PFSK-1 (cell line): ENCODE measurements at regions not wholly inside any gene's neighbourhood (a gene's known extent, or its start where the extent isn't known, plus 50 kb on each side); places are given as distances from the start of the nearest gene placed in this dataset.

Experiments
- FOXP2 ChIP-seq: optimal IDR thresholded peaks from 2 replicates; pipeline ENCODE3; 2011; ENCODE audit warnings: borderline replicate concordance, control low read depth, inconsistent platforms; ENCODE audit not compliant: insufficient read depth; ENCODE audit errors: extremely low read length, extremely low read depth
- POLR2AphosphoS5 ChIP-seq: IDR thresholded peaks from 2 replicates; pipeline ENCODE4 v1.6.1; 2012; ENCODE audit warnings: low read depth, mild to moderate bottlenecking, control low read depth, low read length, moderate library complexity
- SIN3A ChIP-seq: IDR thresholded peaks from 2 replicates; pipeline ENCODE4 v1.6.1; 2012; ENCODE audit warnings: mild to moderate bottlenecking, low read length, moderate library complexity, borderline replicate concordance; ENCODE audit not compliant: insufficient read depth
- TAF1 ChIP-seq: IDR thresholded peaks from 2 replicates; pipeline ENCODE4 v1.6.1; 2012; ENCODE audit warnings: low read length, control low read depth, borderline replicate concordance; ENCODE audit not compliant: insufficient read depth
- TF ChIP-seq, protein P1 (sequence below), 2 experiments: IDR thresholded peaks; 2 replicates each; pipeline versions ENCODE4 v1.6.1 to v1.8.0; 2011 to 2012; ENCODE audit warnings: low read depth in 2 of 2, low read length in 2 of 2, control low read depth in 1 of 2, inconsistent platforms in 1 of 2, mild to moderate bottlenecking in 1 of 2, moderate library complexity in 1 of 2; ENCODE audit not compliant: insufficient read depth in 1 of 2

DNA sequence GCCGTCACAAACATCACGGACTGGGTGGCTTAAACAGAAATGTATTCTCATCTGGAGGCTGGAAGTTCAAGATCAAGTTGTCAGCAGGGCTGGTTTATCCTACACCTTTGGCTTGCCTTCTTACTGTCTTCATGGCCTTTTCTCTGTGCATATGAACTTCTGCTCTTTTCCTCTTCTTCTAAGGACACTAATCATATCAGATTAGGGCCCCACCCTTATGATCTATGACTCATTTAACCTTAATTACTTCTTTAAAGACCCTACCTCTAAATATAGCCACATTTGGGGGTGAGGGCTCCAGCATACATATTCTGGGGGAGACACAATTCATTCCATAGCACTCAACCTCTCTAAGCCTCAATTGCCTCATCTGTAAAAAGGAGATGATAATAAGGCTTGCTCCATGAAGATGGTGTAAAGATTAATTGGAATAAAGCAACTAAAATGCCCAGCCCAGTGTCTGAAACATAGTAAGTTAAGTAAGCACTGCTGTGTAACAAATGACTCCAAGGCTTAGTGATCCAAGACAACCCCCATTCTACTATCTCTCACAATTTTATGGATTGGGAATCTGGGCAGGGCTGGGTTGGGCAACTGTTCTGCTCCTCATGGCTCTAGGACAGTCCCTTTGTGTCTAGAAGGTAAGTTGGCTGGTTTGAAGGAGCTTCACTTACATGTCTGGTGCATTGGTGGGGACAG is 119.8 kb downstream of the BANF2 start:
- TF ChIP-seq POLR2AphosphoS5 (no peak), SIN3A (no peak), FOXP2 (no peak), TAF1 (no peak)
- TF ChIP-seq, protein P1, sequence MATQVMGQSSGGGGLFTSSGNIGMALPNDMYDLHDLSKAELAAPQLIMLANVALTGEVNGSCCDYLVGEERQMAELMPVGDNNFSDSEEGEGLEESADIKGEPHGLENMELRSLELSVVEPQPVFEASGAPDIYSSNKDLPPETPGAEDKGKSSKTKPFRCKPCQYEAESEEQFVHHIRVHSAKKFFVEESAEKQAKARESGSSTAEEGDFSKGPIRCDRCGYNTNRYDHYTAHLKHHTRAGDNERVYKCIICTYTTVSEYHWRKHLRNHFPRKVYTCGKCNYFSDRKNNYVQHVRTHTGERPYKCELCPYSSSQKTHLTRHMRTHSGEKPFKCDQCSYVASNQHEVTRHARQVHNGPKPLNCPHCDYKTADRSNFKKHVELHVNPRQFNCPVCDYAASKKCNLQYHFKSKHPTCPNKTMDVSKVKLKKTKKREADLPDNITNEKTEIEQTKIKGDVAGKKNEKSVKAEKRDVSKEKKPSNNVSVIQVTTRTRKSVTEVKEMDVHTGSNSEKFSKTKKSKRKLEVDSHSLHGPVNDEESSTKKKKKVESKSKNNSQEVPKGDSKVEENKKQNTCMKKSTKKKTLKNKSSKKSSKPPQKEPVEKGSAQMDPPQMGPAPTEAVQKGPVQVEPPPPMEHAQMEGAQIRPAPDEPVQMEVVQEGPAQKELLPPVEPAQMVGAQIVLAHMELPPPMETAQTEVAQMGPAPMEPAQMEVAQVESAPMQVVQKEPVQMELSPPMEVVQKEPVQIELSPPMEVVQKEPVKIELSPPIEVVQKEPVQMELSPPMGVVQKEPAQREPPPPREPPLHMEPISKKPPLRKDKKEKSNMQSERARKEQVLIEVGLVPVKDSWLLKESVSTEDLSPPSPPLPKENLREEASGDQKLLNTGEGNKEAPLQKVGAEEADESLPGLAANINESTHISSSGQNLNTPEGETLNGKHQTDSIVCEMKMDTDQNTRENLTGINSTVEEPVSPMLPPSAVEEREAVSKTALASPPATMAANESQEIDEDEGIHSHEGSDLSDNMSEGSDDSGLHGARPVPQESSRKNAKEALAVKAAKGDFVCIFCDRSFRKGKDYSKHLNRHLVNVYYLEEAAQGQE (IDR thresholded peaks at IDR 0.05; ENCODE audit: insufficient read depth in 1 of 2, low read depth in 2 of 2, low read length in 2 of 2): no peak

DNA sequence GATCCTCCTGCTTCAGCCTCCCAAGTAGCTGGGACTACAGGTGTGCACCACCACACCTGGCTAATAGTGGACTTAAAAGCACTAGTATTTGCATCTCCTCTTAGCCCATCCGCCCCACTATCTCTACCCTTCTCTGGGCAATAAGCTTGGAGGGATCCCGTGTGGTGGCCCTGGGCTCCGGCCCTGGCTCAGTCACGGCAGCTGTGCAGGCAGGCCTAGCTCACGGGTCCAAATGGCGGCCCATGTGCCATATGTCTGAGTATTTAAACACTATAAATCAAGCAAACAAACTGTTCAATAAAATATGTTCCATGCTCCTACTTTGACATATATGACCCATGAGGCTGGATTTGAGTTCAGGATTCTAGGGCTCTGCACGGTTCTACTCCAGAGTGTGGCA is 118.4 kb downstream of the BANF2 start:
- TF ChIP-seq TAF1: no peak

DNA sequence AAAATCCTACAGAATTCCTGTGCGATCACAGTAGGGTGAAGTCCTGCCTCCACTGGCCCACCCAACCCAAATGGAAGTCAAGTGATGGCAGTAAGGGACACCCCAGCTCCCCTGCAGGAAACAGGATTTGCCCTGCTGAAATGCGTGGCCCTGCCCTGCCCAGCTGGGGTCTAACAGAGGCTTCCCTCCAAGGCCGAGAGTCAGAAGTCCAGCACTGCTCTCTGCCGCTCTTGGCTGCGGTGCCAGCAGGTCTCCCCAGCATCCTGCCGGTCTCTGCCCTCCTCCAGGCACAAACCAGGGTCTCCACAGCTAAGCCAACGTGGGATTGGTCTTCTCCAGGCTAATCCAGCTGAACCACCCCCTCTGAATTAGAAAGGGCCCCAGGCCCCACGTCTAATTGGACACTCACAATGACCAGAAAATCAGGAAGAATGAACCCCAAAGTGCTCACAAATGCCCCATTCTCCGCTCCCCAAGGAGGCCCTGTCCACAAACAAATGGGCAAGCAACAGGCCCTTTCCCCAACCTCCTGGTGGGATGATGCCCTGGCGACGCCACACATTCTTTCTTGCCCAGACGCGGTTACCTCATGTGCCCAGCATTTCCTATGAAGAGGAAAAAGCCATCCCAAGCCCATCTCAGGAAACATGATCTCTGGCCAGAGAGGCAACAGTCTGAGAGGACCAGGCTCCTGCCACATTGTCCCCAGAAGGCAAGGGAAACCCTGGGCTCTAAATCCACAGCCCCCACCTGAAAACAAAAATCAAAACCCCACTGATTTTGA is 117.2 kb downstream of the BANF2 start:
- TF ChIP-seq POLR2AphosphoS5 (no peak), TAF1 (no peak), FOXP2 (no peak), SIN3A (no peak)
- TF ChIP-seq, protein P1 (IDR thresholded peaks at IDR 0.05; ENCODE audit: insufficient read depth in 1 of 2, low read depth in 2 of 2, low read length in 2 of 2): no peak

- TF ChIP-seq, protein P1 (IDR thresholded peaks at IDR 0.05; ENCODE audit: insufficient read depth in 1 of 2, low read depth in 2 of 2, low read length in 2 of 2): no peak
- TF ChIP-seq SIN3A (no peak), FOXP2 (no peak), TAF1 (no peak), POLR2AphosphoS5 (no peak)
Observed at GRCh38 chr20:17811628-17811965, 111.8 kb downstream of the BANF2 start.

DNA sequence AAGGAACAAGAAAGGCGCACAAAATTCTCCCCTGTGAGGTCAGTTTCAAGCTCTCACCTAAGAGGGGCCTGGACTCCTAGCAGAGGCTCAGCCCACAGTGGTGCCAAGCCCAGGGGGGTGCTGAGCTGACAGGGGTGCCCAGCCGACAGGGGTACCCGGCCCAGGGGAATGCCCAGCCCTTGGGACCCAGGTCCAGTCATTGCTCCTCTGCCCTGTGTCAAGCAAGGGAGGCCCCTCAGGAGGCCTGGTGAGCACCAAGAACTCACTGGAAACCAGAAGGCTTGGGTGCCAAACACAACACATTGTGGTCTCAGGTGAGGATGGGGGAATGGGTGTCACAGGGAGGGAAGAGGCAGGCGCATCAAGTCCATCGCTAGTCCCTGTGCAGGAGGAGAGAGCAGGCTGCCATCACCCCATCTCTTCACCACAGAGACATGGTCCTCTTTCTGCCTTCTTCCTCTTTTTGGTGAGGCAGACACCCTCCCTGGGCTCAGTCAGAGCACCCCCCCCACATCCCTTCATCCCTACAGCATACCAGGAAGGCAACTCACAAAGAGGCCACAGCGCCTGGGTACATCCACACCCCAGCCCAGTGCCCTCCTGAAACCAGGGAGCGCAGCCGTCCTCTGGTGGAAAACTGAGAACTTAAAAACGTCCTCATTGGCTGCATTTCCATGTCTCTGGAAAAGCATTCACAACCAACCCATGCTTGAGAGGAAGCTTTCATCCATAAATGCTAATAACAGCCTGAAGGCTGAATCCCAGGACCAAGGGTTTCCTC is 111.3 kb downstream of the BANF2 start:
- no peak for TF ChIP-seq POLR2AphosphoS5
- TF ChIP-seq, protein P1 (IDR thresholded peaks at IDR 0.05; ENCODE audit: insufficient read depth in 1 of 2, low read depth in 2 of 2, low read length in 2 of 2): no peak
- no peak for TF ChIP-seq TAF1
